Glomerular visceral epithelial cell (primary cell): ENCODE measurements at regions not wholly inside any gene's neighbourhood (a gene's known extent, or its start where the extent isn't known, plus 50 kb on each side); places are given as distances from the start of the nearest gene placed in this dataset.
A peak's percentile ranks its signal among the peaks of the same experiment; 100 is the strongest.
"Not testable (repeated sequence)": the region's sequence is repeated elsewhere in the genome, so short reads cannot be mapped to it uniquely, and the experiment has no call there.

Source experiments
- DNase-seq: peaks from one replicate; pipeline ENCODE4 v3.0.0-alpha.2; 2016; ENCODE audit errors: extremely low spot score

DNA sequence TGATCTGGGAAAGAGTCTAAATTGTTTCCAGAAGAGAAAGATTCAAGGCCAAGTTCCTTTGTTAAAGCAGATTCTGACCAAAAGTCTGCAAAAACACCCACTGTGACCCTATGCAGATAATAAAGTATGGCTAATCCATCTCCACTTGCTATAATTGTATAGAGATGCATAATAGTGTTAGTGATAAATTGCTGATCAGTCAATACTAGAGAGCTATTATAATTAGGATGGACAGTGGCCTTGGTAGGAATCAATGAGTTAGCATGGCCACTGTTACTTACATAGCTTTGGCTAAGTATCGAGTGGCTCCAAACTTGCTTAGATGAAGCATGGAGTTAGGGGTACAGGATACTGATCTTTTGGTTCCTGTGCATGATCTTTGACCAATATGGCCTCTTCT is 683.4 kb upstream of the MEF2C start:
- no peak for DNase-seq

DNA sequence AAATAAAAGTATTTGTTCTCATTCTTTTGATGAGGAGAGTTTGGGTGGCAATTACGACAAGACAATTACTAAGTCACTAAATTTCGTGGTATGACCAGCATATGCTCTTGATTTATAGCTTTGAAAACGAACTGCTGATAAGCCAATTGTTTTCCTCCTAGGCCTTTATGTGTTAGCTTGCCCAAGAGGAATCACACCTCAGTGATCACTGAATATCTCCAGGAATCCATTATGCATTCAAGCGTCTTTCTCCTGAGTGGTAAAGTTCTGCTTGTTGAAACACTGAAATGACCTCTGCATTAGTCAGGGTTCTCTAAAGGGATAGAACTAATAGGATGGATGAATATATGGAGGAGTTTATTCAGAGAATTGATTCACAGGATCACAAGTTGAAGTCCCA is 677.7 kb upstream of the MEF2C start:
- peak; percentile 79 for DNase-seq

DNA sequence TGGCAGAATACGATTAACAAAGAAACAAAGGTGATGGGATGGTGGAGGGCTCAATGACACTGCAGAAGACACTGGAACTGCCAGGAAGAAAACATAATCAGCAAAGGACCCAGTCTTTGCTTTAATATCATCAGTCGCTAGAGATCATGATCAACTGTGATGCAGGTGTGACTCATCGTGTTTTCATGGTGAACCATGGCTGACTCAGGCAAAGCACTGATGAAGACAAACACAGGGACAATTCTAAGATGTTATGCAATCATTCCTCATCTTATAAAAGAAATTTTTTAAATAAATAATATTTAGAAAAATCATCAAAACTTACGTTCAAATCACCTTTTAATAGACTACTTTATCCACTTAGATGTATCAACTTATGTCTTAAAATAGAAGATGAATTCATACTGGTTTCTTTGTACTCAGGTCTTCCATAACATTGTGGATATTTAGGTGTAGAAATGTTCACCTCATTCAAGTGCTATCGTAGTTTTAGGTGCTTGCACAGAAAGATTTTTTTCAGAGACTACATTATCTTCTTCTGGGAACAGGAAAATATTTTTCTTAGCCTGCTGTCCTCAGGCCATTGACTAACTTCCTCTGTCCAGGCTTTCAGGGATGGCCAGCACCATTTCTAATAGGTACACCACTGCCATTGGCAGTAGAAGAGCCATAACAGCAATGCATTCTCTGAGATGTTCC is 673.4 kb upstream of the MEF2C start:
- DNase-seq: peak; percentile 67

DNA sequence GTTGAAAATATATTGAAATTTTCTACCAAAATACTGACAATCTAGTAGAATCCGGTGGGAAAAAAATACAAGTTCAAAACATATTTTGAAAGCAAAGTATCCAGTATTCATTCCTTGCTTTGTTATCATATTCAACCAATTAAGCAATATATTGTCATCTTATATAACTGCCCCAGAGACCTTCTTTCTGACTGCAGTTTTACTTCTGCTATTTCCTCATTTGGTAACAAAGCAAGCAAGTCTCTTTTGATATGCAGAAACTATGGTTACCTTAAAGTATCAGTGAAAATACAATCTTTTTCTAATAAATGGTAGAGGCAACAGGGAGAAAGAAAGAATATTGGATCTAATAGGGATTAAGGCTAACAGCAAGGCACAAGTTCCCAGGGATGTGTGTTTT is 663.7 kb upstream of the MEF2C start:
- DNase-seq: no peak

DNA sequence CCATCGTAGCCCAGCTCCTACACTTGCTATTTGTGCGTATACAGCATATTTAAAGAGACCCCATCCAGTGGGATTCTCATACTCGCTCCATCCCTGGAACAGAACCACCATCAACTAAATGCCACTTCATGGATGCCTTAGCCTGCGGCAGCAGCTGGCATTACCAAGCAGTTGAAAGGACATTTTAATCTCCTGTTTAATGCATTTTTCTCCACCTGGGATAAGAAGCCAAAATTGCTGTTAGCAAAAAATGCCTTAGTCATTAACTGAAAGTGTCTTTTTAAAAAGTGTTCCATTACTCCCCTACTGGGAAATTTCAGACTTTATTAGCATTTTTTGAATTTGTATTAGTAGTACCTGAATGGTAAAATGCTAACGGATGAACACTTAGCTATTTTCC is 662.6 kb upstream of the MEF2C start:
- DNase-seq: no peak

DNA sequence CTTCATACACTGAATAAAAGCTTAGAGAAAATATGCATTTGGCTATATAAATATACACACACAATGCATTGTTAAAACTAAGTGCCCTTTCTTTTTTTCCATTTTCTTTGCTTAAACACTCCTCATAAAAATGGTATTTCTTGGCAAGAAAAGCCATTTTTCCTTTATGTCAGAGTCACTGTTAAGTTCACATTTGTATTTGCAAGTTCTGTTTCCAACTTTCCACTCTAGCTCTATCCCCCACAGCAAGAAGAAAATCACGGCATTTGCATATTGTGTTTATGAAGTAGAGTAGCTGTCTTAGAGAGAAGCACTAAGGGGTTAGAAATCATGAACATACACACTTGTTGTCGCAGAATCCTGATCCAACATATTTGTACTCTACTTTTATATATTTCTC is 662.1 kb upstream of the MEF2C start:
- DNase-seq: no peak

DNA sequence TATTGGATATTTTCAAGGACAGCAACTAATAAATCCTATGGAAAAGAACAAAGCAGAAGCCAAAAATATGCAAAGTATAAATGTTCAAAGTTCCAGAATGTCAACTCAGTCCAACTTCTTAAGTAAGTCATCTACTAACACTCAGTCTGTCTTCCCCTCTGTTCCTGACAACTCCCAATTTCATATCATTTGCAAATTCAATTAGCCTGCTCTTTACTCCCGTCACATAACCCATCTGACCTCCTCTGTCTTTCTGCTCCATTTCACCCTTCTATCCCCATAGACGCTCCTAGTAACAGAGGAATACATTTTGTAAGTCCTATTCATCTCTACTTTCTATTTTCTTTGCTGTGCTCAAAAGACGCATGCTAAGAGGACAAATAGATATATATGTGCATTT is 659.8 kb upstream of the MEF2C start:
- no peak for DNase-seq

DNA sequence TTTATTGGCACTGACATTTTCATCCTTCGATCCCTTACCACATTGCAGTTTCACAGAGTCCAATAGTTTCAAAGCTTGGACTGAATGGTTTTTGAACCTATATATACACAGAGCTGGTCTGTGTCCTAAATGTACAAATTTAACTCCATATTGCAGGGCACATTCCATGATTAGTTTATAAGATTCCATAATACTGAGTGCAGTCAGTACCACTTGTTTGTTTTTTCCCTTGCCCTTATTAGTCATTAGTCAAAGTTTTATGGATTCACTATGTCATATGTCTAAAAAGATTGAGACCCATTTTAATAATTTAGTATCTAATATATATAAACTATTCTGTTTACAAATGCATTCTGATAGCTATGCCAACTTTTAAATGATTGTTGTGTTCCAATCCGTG is 654.8 kb upstream of the MEF2C start:
- no peak for DNase-seq

DNA sequence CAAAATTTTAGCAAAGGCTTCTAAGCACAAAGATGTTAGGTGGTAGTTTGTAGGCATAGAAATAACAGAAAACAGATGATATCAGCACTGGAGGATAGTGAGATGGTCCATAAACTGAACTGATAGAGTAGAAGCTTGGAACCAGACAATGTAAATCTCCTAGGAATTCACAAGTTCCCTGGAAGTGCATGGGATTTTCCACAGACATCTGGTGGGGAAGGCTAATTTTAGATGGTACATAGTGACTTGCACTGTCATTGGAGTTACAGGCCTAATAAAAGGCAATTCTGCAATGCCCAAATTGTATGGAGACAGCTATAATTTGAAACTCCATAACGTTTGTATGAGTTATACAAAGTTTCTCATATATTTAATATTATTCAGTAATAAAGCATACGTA is 653.0 kb upstream of the MEF2C start:
- no peak for DNase-seq

DNA sequence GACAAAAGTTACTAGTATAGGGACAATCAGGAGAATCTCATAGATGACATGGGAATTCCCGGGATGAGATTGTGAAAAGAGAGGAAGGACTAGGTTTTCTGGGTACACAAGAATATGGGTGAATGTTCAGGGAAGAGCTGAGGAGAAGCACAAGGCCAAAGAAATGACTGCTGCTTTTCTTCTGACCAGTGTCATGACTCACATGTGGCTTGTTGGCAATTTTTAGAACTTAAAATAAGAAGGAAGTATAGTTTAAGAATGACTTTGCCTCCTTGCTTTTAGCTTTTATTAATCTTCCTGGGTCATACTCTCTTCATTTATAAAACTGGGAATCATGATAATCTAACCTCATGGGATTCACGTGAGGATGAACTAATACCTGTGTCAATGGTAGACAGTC is 652.4 kb upstream of the MEF2C start:
- no peak for DNase-seq

DNA sequence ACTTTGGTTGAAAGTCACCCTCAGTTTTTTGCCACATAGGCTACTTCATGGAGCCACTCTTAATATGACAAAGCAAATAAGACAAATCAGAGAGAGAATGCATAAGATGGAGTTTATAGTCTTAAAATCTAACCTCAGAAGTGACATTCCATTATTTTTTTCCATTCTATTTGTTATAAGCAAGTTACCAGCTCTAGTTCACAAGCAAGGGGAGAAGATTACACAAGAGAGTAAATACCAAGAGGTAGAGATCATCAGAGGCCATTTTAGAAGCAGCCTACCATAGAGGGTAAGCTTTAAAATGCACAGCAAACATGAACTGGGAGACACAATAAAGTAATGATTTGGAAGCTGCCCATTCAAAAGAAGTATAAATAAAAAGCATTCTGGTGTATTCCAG is 651.3 kb upstream of the MEF2C start:
- no peak for DNase-seq

DNA sequence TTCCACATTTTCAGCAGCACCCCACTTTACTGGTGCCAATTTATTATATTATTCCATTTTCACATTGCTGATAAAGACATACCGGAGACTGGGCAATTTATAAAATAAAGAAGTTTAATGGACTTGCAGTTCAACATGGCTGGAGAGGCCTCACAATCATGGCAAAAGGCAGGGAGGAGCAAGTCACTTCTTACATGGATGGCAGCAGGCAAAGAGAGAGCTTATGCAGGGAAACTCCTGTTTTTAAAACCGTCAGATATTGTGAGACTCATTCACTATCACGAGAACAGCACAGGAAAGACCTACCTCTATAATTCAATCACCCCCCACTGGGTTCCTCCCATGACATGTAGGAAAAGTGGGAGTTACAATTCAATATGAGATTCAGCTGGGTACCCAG is 641.8 kb upstream of the MEF2C start:
- DNase-seq: no peak

DNA sequence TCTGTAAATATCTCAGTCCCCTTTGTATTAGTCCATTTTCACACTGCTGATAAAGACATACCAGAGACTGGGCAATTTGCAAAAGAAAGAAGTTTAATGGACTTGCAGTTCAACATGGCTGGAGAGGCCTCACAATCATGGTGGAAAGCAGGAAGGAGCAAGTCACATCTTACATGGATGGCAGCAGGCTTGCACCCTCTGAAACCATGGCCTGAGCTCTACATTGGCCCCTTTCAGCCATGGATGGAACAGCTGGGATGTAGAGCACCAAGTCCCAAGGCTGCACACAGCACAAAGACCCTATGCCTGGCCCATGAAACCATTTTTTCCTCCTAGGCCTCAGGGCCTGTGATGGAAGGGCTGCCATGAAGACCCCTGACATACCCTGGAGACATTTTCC is 640.9 kb upstream of the MEF2C start:
- not testable (repeated sequence) for DNase-seq

DNA sequence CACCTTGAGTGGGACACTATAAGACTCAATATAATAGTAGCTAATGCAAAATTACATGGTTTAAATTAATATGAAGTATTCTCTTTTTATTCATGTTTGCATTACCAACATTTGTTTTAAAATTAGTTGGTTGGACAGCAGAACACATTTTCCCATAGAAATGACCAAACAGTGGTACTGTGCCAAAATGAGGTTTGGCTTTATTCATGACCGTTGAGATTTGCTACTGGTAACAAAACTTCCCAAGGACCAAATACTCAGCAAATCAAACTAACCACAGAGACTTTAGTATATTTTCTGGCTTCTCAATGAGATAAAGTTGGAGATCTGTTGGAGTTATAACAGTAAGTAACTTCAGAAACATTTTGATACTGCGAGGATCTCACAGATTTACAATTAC is 637.8 kb upstream of the MEF2C start:
- DNase-seq: no peak

DNA sequence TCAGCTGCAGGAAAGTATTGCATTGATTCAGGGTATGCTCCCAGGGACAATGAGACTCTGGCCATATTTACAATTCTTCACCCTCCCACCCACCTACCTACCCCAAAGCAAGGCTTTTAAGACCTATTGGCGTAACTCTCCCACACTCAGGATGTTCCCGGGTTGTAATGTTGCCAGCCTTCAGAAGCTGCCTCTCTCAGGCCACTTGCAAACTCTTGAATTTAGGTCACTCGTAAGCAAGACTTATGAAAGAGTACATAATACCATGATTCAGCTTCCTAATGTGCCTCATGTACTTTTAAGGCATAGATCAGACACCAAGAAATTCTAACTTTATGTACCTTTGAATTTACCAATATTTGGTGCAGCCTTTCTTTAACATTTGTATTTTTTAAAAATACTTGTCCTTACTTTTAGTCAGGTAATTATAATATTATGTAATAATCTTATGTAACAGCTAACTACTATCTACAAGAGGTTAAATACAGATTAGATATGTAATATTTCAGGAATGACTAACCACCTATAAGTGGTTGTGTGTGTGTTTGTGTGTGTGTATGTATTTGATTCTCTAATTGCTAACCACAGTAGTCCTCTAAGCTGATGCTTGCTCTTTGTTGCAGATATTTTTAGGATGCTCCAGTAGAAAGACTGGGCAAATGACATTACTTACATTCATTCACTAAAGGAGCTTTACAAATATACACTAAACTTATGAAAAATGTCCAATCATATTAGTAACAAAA is 630.5 kb upstream of the MEF2C start:
- DNase-seq: no peak

DNA sequence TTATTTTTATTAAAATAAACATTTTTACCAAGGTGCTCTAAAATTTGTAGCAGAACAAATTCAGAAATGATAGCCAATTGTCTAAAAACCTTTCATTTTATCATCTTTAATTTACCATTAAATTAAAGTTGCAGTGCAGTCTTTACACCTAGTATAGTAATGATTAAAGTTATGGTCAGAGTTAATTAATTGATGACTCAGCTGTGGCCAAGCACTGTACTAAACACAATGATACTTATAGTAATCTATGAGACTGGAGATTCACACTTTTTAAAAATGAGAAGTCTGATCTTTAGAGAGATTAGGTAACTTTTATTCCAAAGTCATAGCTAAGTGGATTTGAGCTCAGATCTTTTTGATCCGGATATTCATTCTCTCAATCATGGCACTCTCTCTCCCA is 621.1 kb upstream of the MEF2C start:
- no peak for DNase-seq

DNA sequence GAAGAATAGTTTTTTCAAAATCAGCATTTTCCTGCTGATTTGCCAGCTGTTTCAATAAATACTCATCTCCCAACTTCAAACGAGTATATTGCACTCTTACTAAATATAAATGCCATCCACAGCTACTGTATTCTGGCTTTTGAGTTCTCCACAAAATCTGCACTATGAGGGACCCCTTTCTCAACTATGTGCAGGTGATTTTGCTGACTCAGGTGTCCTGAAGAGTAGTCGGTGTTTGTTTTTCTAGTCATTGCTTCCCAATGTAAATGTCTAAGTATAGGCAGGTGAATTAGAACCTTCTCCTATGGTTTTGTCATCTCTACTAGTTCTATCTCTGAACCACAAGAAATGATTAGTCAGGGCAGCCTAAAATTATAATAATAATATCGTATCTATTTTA is 616.8 kb upstream of the MEF2C start:
- no peak for DNase-seq

DNA sequence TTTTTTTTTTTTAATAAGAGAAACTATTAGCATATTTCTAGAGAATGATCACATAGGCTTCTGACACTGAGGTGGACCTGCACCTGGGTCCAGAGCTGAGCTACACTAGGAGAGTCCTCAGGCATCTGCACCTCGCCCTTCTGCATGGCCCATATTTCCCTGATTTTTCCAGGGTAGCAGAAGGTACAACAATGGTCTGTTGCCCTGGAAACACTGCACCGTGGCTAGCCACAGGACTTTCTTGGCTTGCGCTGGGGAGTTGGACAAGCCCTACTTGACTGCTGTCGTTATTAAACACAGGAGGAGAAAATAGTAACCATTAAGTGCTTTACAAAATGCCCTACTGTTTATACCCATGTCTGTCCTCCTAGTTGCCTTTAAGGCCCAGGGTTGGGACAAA is 615.7 kb upstream of the MEF2C start:
- DNase-seq: no peak

DNA sequence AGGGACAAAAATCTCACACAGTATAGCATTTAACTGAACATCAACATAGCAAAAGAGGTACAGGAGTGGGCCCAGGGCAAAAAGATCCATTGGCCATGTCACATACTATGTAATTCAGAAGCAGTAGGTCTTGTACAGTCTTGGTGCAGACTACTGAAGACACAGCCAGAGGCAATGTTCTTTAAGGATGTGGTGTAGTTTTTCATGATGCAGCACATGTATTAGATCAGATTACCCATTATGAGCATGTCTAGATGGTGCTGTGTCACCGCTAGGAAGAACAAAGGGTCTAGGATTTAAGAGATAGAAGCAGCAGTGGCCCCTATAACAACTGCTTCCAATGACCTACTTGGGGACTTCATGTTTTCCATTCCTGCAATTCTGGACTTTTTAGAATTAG is 610.4 kb upstream of the MEF2C start:
- no peak for DNase-seq

DNA sequence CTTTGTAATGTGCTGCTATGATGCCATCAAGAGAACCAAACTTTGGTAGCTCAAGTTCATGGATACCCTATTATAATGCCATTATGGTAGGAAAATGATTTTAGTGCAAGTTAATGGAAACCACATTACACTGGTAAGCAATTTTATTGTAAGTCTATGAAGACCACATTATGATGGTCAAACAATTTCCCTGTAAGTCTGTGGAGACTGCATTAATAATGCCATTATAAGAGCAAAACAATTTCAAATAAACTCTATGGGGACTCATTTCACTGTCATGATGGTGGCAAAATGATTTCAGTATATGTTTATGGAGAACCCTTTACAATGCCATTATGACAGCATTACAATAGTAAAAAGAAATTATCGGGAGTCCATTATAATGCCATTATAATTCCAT is 602.0 kb upstream of the MEF2C start:
- no peak for DNase-seq

DNA sequence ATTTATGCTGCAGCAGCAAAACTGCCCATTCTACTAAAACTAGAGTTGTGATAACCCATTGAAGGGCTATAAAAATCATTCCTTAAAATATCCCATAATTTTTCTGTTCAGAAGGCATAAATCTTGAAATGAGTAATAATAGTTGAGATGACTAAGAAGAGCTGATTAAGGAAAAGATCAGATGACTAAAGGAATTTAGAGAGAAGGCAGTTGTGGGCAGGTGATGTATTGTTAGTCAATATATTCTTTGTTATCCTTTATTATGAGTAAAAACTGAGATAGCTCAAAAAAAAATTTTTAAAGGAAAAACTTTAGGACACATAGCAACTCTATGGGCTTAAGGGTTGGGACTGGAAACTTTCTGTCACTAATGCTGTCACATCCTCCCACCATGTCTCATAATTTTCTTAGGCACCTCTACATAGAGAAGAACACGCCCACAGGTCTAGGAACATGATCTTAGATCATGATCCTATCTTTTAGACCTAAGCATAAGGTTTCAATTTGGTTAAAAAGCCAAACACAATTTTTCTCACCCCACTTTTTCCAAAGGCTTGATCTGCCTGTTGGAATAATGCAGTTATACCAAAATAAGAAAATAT is 597.5 kb upstream of the MEF2C start:
- no peak for DNase-seq

DNA sequence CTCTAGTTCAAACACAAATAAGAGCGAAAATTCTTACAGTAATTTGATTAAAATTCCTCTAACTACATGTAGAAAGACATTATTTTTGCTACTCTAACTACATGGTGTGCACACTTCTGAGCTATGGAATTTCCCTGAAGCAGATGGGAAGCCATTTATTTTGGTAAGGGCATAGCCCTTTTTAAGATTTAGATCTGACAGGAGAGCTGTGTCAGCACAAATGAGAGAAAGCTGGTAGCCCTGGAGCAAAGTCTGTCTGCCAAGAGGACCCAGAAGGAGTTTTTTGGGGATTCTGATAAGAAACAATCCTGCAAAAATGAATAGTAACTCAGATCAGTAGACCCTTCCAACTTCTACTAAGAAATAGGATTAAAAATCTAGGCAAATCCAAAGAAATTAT is 595.9 kb upstream of the MEF2C start:
- no peak for DNase-seq

DNA sequence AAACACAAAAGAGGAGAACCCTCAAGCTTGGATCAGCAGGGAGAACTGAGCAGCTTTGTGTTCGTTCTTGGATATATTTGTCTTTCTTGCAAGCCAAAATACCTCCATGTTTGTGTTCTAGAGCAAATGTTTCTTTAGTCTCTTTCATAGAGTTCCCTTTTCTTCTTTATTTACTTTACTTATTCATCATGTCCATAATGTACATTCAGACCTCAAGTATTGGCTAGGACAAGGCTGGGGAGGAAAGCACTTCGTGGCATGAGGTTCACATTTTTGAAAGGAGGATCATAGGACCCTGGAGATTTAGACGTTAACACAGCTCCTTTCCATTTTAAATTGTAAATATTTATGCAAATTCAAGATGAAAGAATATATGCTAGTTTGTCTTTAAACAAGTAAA is 590.2 kb upstream of the MEF2C start:
- DNase-seq: no peak
